Tibial nerve (tissue), 4 donors: ENCODE measurements at regions not wholly inside any gene's neighbourhood (a gene's known extent, or its start where the extent isn't known, plus 50 kb on each side); places are given as distances from the start of the nearest gene placed in this dataset.

Experiments used
- DNase-seq, 2 donors: peaks; one replicate each; pipeline ENCODE4 v3.0.0-alpha.2; 2019; ENCODE audit warnings: low spot score in 2 of 2
- H3K27ac ChIP-seq, 4 donors: fragments of 200-600 bp; sonication (generic) in 3 of 4; one replicate each; pipeline ENCODE4 v1.5.1; 2017 to 2019; ENCODE audit warnings: mild to moderate bottlenecking in 1 of 4
- H3K27me3 ChIP-seq, 2 donors: fragments of 200-600 bp; sonication (generic) in 1 of 2; one replicate each; pipeline versions ENCODE4 v1.5.1 to v1.6.0; 2017 to 2019
- H3K36me3 ChIP-seq, 3 donors: fragments of 200-600 bp; sonication (generic); one replicate each; pipeline ENCODE4 v1.5.1; 2018 to 2019
- H3K4me1 ChIP-seq, 4 donors: fragments of 200-600 bp; sonication (generic) in 3 of 4; one replicate each; pipeline ENCODE4 v1.5.1; 2017 to 2019
- H3K4me3 ChIP-seq, 4 donors: fragments of 200-600 bp; sonication (generic) in 3 of 4; one replicate each; pipeline ENCODE4 v1.5.1; 2017 to 2019; ENCODE audit warnings: mild to moderate bottlenecking in 1 of 4, moderate library complexity in 1 of 4
- H3K9me3 ChIP-seq, 4 donors: fragments of 200-600 bp; sonication (generic) in 3 of 4; one replicate each; pipeline ENCODE4 v1.5.1; 2017 to 2019
- EP300 ChIP-seq, 2 donors: sonication (generic); formaldehyde crosslinking; IDR thresholded peaks; one replicate each; pipeline ENCODE4 v1.6.1; 2017; ENCODE audit warnings: antibody characterized with exemption in 2 of 2, mild to moderate bottlenecking in 1 of 2
- POLR2A ChIP-seq, 2 donors: fragments of 450-650 bp; IDR thresholded peaks; one replicate each; pipeline ENCODE4 v1.6.1; 2017; ENCODE audit warnings: antibody characterized with exemption in 2 of 2, mild to moderate bottlenecking in 2 of 2, moderate library complexity in 2 of 2
- WGBS, 2 donors: methylation state at CpG; one replicate each; pipeline ENCODE4 v1.1.5; 2018; 5-methylcytosine and 5-hydroxymethylcytosine counted together
- TF ChIP-seq, protein P1 (sequence below), 5 experiments: fragments of 200-600 bp in 3 of 5; fragments of 450-650 bp in 2 of 5; sonication (generic) in 3 of 5; IDR thresholded peaks; one replicate each; pipeline ENCODE4 v1.5.1; 2016 to 2019; ENCODE audit warnings: antibody characterized with exemption in 5 of 5, mild to moderate bottlenecking in 3 of 5, moderate library complexity in 2 of 5

DNA sequence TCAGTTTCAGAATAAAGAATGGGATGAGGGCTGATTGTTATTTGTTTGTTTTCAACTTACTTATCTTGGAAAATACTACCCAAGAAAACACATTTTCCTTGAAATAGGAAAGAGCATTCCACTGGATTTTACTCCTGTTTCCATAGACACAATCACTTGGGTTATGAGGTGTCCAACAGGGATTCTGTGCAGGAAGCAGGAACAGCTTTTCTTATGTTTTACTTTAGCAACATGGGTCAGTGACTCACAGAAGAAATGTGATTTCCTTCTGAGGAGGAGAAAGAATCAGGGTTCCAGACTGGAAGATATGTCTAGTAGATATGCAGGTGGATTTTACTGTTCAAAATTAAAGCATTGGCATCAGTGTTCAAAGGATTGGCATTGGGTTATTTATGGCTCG is 180.8 kb upstream of the GPC6 start:
- H3K27ac ChIP-seq: no peak overlapping the region
- no peaks in the 10 kb centered on the region for H3K27me3 ChIP-seq
- no peaks in the 10 kb centered on the region for H3K36me3 ChIP-seq
- TF ChIP-seq POLR2A (IDR thresholded peaks at IDR 0.05) (no peak), EP300 (IDR thresholded peaks at IDR 0.05) (no peak)
- TF ChIP-seq, protein P1, sequence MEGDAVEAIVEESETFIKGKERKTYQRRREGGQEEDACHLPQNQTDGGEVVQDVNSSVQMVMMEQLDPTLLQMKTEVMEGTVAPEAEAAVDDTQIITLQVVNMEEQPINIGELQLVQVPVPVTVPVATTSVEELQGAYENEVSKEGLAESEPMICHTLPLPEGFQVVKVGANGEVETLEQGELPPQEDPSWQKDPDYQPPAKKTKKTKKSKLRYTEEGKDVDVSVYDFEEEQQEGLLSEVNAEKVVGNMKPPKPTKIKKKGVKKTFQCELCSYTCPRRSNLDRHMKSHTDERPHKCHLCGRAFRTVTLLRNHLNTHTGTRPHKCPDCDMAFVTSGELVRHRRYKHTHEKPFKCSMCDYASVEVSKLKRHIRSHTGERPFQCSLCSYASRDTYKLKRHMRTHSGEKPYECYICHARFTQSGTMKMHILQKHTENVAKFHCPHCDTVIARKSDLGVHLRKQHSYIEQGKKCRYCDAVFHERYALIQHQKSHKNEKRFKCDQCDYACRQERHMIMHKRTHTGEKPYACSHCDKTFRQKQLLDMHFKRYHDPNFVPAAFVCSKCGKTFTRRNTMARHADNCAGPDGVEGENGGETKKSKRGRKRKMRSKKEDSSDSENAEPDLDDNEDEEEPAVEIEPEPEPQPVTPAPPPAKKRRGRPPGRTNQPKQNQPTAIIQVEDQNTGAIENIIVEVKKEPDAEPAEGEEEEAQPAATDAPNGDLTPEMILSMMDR (IDR thresholded peaks at IDR 0.05): no peak
- peaks cover 0 to 11% (median 0%) of the 10 kb centered on the region in 4 donors for H3K9me3 ChIP-seq
- 95 to 97% methylated on average over 1 of the region's 1 CpG for WGBS, 2 donors
- H3K4me1 ChIP-seq: no peaks in the 10 kb centered on the region
- H3K4me3 ChIP-seq: no peak overlapping the region
- no peak for DNase-seq

DNA sequence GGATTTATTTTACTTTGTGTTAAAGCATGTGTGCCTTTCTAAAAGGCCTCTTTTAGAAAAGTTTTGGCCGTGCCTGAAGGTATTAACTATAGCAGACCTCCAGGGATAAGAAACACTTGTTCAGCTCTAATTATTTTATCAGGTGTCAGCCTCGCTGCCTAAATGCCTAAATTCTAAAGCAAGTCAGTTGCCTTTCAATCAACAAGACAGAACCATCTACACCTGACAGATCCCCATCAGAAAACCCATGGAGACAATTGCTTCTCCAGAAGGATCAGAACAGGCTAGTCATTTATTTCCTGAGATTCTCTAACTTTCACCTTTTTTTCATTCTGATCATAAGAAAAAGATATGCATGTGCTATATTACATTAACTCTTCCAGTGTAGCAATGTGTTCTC is 171.4 kb upstream of the GPC6 start:
- WGBS, 2 donors: 77 to 84% methylated on average over 2 of the region's 2 CpGs
- no peaks in the 10 kb centered on the region for H3K27me3 ChIP-seq
- DNase-seq: no peak
- H3K36me3 ChIP-seq: no peaks in the 10 kb centered on the region
- no peak for TF ChIP-seq POLR2A (IDR thresholded peaks at IDR 0.05)
- no peak for TF ChIP-seq EP300 (IDR thresholded peaks at IDR 0.05)
- TF ChIP-seq, protein P1 (IDR thresholded peaks at IDR 0.05): no peak
- no peaks in the 10 kb centered on the region for H3K4me1 ChIP-seq
- H3K27ac ChIP-seq: no peak overlapping the region
- H3K4me3 ChIP-seq: no peak overlapping the region
- H3K9me3 ChIP-seq: no peaks in the 10 kb centered on the region

DNA sequence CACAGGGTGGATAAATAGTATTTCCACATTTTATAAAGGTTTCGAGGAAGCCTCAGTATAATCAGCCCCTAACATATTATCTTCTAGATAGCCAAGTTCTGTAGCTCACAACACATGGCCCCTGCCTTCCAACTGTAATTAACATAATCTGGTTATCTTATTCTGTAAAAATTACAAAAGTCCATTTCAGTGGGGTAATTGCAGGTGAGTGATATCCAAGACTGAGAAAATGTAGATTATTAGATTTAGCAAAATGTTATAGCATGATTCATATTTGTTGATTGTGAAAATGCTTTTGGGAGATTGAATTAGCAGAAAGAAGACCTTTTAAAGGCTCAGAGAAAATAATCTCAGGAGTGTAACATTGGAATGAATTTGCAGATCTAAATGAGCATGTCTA is 168.3 kb upstream of the GPC6 start:
- no peaks in the 10 kb centered on the region for H3K9me3 ChIP-seq
- H3K27me3 ChIP-seq: no peaks in the 10 kb centered on the region
- H3K4me3 ChIP-seq: no peak overlapping the region
- no peak overlapping the region for H3K27ac ChIP-seq
- no peaks in the 10 kb centered on the region for H3K36me3 ChIP-seq
- H3K4me1 ChIP-seq: no peaks in the 10 kb centered on the region
- DNase-seq: no peak
- 78 to 83% methylated on average over 1 of the region's 1 CpG for WGBS, 2 donors
- no peak for TF ChIP-seq EP300 (IDR thresholded peaks at IDR 0.05)
- no peak for TF ChIP-seq POLR2A (IDR thresholded peaks at IDR 0.05)
- TF ChIP-seq, protein P1 (IDR thresholded peaks at IDR 0.05): no peak

DNA sequence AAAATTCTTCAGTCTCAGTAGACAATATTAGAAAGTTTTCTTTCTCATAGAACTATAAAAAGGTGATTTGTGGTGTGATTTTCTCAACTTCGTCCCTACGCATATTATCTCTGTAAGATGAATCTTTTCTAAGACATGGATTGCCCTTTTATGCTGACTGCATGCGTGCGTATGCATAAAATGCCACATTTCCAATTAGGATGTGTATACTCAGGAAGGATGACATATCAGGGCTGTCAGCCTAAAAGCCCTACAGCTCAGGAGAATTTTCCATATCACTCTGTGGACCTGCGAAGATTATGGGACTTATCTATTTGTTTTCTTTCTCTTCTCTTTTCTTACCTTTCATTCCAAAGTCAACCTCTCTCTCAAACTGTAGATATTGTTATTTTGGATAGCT is 166.5 kb upstream of the GPC6 start:
- no peaks in the 10 kb centered on the region for H3K4me1 ChIP-seq
- H3K4me3 ChIP-seq: no peak overlapping the region
- H3K9me3 ChIP-seq: no peaks in the 10 kb centered on the region
- DNase-seq: no peak
- no peak overlapping the region for H3K27ac ChIP-seq
- TF ChIP-seq EP300 (IDR thresholded peaks at IDR 0.05): no peak
- TF ChIP-seq, protein P1 (IDR thresholded peaks at IDR 0.05): no peak
- TF ChIP-seq POLR2A (IDR thresholded peaks at IDR 0.05): no peak
- H3K36me3 ChIP-seq: no peaks in the 10 kb centered on the region
- H3K27me3 ChIP-seq: no peaks in the 10 kb centered on the region
- 82 to 94% methylated on average over 5 of the region's 5 CpGs for WGBS, 2 donors

DNA sequence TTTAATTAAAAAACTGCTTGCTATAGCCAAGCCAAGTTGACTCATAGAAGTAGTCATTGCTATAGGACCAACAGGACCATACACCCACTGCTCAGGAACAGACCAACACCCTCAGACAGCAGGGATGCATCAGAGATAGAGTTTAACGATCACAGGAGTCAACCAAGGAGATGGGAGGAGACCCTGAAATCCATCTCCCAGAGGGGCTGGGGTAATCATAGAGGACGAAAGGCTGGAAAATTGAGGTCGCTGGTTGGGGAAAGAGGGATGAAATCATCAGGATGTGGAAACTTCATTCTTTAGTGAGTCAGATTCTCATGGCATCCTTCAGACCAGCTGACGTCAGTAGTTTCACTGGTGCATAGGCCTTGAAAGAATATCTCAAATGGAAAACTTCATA is 160.4 kb upstream of the GPC6 start:
- Histone ChIP-seq H3K4me3 (no peak overlapping the region), H3K27me3 (no peaks in the 10 kb centered on the region)
- 84 to 85% methylated on average over 4 of the region's 4 CpGs for WGBS, 2 donors

More for the DNA sequence above, 160.4 kb upstream of the GPC6 start:
- no peaks in the 10 kb centered on the region for H3K36me3 ChIP-seq
- no peaks in the 10 kb centered on the region for H3K9me3 ChIP-seq
- no peak for TF ChIP-seq POLR2A (IDR thresholded peaks at IDR 0.05)
- TF ChIP-seq, protein P1 (IDR thresholded peaks at IDR 0.05): no peak
- no peak for TF ChIP-seq EP300 (IDR thresholded peaks at IDR 0.05)
- DNase-seq: no peak
- no peaks in the 10 kb centered on the region for H3K4me1 ChIP-seq
- no peak overlapping the region for H3K27ac ChIP-seq
